Brain microvascular endothelial cell (primary cell): ENCODE measurements at regions not wholly inside any gene's neighbourhood (a gene's known extent, or its start where the extent isn't known, plus 50 kb on each side); places are given as distances from the start of the nearest gene placed in this dataset.

Experiments used
- DNase-seq: peaks from one replicate; pipeline ENCODE4 v3.0.0-alpha.2; 2020
- H3K27ac ChIP-seq: fragments of 250-450 bp; sonication (Bioruptor Pico); 2 replicates; pipeline ENCODE4 v1.5.1; 2020; ENCODE audit warnings: mild to moderate bottlenecking, moderate library complexity
- H3K27me3 ChIP-seq: fragments of 250-450 bp; sonication (Bioruptor Pico); replicated peaks from 2 replicates; pipeline ENCODE4 v1.5.1; 2020; ENCODE audit warnings: mild to moderate bottlenecking
- H3K36me3 ChIP-seq: fragments of 250-450 bp; sonication (Bioruptor Pico); replicated peaks from 2 replicates; pipeline ENCODE4 v1.5.1; 2020; ENCODE audit warnings: mild to moderate bottlenecking
- H3K4me3 ChIP-seq: 2 replicates; pipeline ENCODE4 v1.5.1; 2011; ENCODE audit warnings: low read depth, mild to moderate bottlenecking, control low read depth, low read length, moderate library complexity
- CTCF ChIP-seq: IDR thresholded peaks from 2 replicates; pipeline ENCODE4 v1.5.1; 2011; ENCODE audit warnings: low read depth, mild to moderate bottlenecking, moderate library complexity, low read length, control low read depth, inconsistent platforms; ENCODE audit errors: missing control alignments
- in situ Hi-C: cut with HindIII; loops from 2 replicates; pipeline ENCODE4 v1.10.0; 2017; ENCODE audit warnings: low sequenced_read_pairs, low pct_ligation_motif_present

- no peaks in the 10 kb centered on the region for H3K27me3 ChIP-seq
- H3K27ac ChIP-seq = no peak overlapping the region
- no peak overlapping the region for H3K4me3 ChIP-seq
- TF ChIP-seq CTCF = no peak
- DNase-seq = no peak
- in situ Hi-C loops = no loop called here
- no peaks in the 10 kb centered on the region for H3K36me3 ChIP-seq
These were observed 479.3 kb downstream of the IRS1 start for GRCh38 chr2:226320076-226320948.

GRCh38 chr2:226317970-226318369 lies 481.6 kb downstream of the IRS1 start:
- in situ Hi-C loops = no loop called here
- Histone ChIP-seq H3K4me3 (no peak overlapping the region), H3K36me3 (no peaks in the 10 kb centered on the region), H3K27me3 (no peaks in the 10 kb centered on the region), H3K27ac (no peak overlapping the region)
- no peak for TF ChIP-seq CTCF
- no peak for DNase-seq

- in situ Hi-C loops = no loop called here
- no peak for TF ChIP-seq CTCF
These were observed 486.6 kb downstream of the IRS1 start for GRCh38 chr2:226313060-226313459.

GRCh38 chr2:226312155-226312554 lies 487.5 kb downstream of the IRS1 start:
- no peak overlapping the region for H3K4me3 ChIP-seq
- H3K27ac ChIP-seq = no peak overlapping the region
- no peak for DNase-seq
- H3K36me3 ChIP-seq = no peaks in the 10 kb centered on the region
- in situ Hi-C loops = no loop called here
- no peak for TF ChIP-seq CTCF
- no peaks in the 10 kb centered on the region for H3K27me3 ChIP-seq

More at GRCh38 chr2:226313060-226313459, 486.6 kb downstream of the IRS1 start:
- Histone ChIP-seq H3K27ac (no peak overlapping the region), H3K36me3 (no peaks in the 10 kb centered on the region), H3K27me3 (no peaks in the 10 kb centered on the region), H3K4me3 (no peak overlapping the region)
- no peak for DNase-seq

GRCh38 chr2:226310146-226310545 lies 489.5 kb downstream of the IRS1 start:
- peak; percentile 12 for DNase-seq
- no peaks in the 10 kb centered on the region for H3K27me3 ChIP-seq
- H3K27ac ChIP-seq = no peak overlapping the region
- H3K36me3 ChIP-seq = no peaks in the 10 kb centered on the region
- in situ Hi-C loops = no loop called here
- TF ChIP-seq CTCF = no peak
- no peak overlapping the region for H3K4me3 ChIP-seq
